A549 (cell line): ENCODE measurements at regions not wholly inside any gene's neighbourhood (a gene's known extent, or its start where the extent isn't known, plus 50 kb on each side); places are given as distances from the start of the nearest gene placed in this dataset.

Experiments used
- CHD2 ChIP-seq: fragments of 150-350 bp; IDR thresholded peaks from 2 replicates; pipeline ENCODE4 v1.6.1; 2014; ENCODE audit warnings: low read length; ENCODE audit not compliant: partially characterized antibody
- CTCF ChIP-seq: fragments of >200 bp; sonication (Bioruptor Twin); formaldehyde crosslinking; IDR thresholded peaks from 3 replicates; pipeline ENCODE4 v1.5.1; 2016
- EP300 ChIP-seq, 2 experiments: fragments of >200 bp; sonication (Bioruptor Twin); formaldehyde crosslinking; IDR thresholded peaks; 2 replicates in 1 of 2; 3 replicates in 1 of 2; pipeline ENCODE4 v1.6.1; 2016 to 2017
- JUN ChIP-seq, 2 experiments: fragments of >200 bp; sonication (Bioruptor Twin); formaldehyde crosslinking; IDR thresholded peaks; 2 replicates in 1 of 2; 3 replicates in 1 of 2; pipeline ENCODE4 v1.6.1; 2016 to 2017
- KDM5A ChIP-seq: fragments of 200-600 bp; sonication (generic); IDR thresholded peaks from 2 replicates; pipeline ENCODE4 v1.6.1; 2016; ENCODE audit warnings: antibody characterized with exemption, mild to moderate bottlenecking
- MAFK ChIP-seq: fragments of 450-650 bp; IDR thresholded peaks from 2 replicates; pipeline ENCODE4 v1.6.1; 2014; ENCODE audit not compliant: partially characterized antibody
- POLR2A ChIP-seq: IDR thresholded peaks from 2 replicates; pipeline ENCODE4 v1.6.1; 2012; ENCODE audit warnings: mild to moderate bottlenecking, low read length
- RAD21 ChIP-seq, 2 experiments: fragments of >200 bp in 1 of 2; sonication (Bioruptor Twin) in 1 of 2; formaldehyde crosslinking in 1 of 2; IDR thresholded peaks in 1 of 2; conservative IDR thresholded peaks in 1 of 2; 2 replicates in 1 of 2; 3 replicates in 1 of 2; pipeline ENCODE4 v1.6.1; 2012 to 2018; ENCODE audit warnings: inconsistent platforms in 1 of 2
- RNF2 ChIP-seq: fragments of 200-600 bp; sonication (generic); IDR thresholded peaks from 2 replicates; pipeline ENCODE4 v1.6.1; 2016; ENCODE audit warnings: low read depth, mild to moderate bottlenecking, antibody characterized with exemption, moderate library complexity, borderline replicate concordance

- TF ChIP-seq CTCF (no peak), POLR2A (no peak), EP300 (IDR thresholded peaks at IDR 0.05) (no peak), RAD21 (conservative IDR thresholded peaks at IDR 0.05 in 1 of 2, IDR thresholded peaks at IDR 0.05 in 1 of 2) (no peak), MAFK (no peak), KDM5A (no peak), JUN (IDR thresholded peaks at IDR 0.05) (no peak), CHD2 (no peak), RNF2 (no peak)
Observed at GRCh38 chr2:198957181-198957580, 500.6 kb downstream of the SATB2 start.
